ENCODE measurements at regions not wholly inside any gene's neighbourhood (a gene's known extent, or its start where the extent isn't known, plus 50 kb on each side); places are given as distances from the start of the nearest gene placed in this dataset.

GRCh38 chr2:210888035-210888434 is 331.6 kb downstream of the CPS1 start:
- no peak for TF ChIP-seq CTCF (IDR thresholded peaks at IDR 0.05; ENCODE audit: low read depth, low read length)
- no peak overlapping the region for H3K4me3 ChIP-seq (ENCODE audit: low read depth, low read length)

GRCh38 chr2:210895132-210895531 is 338.7 kb downstream of the CPS1 start:
- no peak overlapping the region for H3K4me3 ChIP-seq (ENCODE audit: low read depth, low read length)
- TF ChIP-seq CTCF (IDR thresholded peaks at IDR 0.05; ENCODE audit: low read depth, low read length), result no peak

GRCh38 chr2:210899131-210899530 is 342.7 kb downstream of the CPS1 start:
- no peak for TF ChIP-seq CTCF (IDR thresholded peaks at IDR 0.05; ENCODE audit: low read depth, low read length)
- H3K4me3 ChIP-seq (ENCODE audit: low read depth, low read length), result no peak overlapping the region

- H3K4me3 ChIP-seq (ENCODE audit: low read depth, low read length), result no peak overlapping the region
- TF ChIP-seq CTCF (IDR thresholded peaks at IDR 0.05; ENCODE audit: low read depth, low read length), result no peak
Measured at GRCh38 chr2:210901326-210901725, 344.9 kb downstream of the CPS1 start.

GRCh38 chr2:210912779-210913178 is 356.4 kb downstream of the CPS1 start:
- H3K4me3 ChIP-seq (ENCODE audit: low read depth, low read length), result no peak overlapping the region
- no peak for TF ChIP-seq CTCF (IDR thresholded peaks at IDR 0.05; ENCODE audit: low read depth, low read length)

- no peak for TF ChIP-seq CTCF (IDR thresholded peaks at IDR 0.05; ENCODE audit: low read depth, low read length)
- no peak overlapping the region for H3K4me3 ChIP-seq (ENCODE audit: low read depth, low read length)
Measured at GRCh38 chr2:210913461-210913860, 357.1 kb downstream of the CPS1 start.

- H3K4me3 ChIP-seq (ENCODE audit: low read depth, low read length), result no peak overlapping the region
- no peak for TF ChIP-seq CTCF (IDR thresholded peaks at IDR 0.05; ENCODE audit: low read depth, low read length)
Measured at GRCh38 chr2:210915912-210916311, 359.5 kb downstream of the CPS1 start.

Data from WI38 (cell line).